ENCODE measurements at regions not wholly inside any gene's neighbourhood (a gene's known extent, or its start where the extent isn't known, plus 50 kb on each side); places are given as distances from the start of the nearest gene placed in this dataset.

DNA sequence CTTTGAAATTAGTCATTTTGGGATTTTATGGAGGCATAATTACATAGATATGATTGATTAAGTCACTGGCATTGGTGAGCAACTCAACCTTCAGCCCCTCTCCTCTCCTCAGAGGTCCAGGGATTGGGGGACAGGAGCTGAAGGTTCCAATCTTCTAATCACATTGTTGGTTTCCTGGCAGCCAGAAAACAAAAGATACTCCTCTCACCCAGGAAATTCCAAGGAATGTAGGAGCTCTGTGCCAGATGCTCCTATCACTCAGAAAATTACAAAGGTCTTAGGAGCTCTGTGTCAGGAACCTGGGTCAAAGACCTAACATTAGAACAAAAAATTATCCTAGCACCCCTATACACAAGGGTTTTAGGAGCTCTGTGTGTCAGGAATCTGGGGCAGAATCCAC is 679.7 kb upstream of the ID4 start:
- in situ Hi-C loops (cut with MboI; ENCODE audit: low sequenced_read_pairs) (no loop called here), dilution Hi-C loops (cut with HindIII; ENCODE audit: low sequenced_read_pairs, unreplicated experiment) (no loop called here), intact Hi-C loops (cut with micrococcal nuclease) (no loop called here)
- no peak overlapping the region for H2AK9ac ChIP-seq (replicated peaks; ENCODE audit: low read depth, low read length, poor library complexity)
- ChIA-PET CTCF (interaction anchor here (0.5 kb wide), 1 partner anchor 425 kb away, joined by 3 read pairs; no protein-coding TSS in a partner anchor), POLR2A (ENCODE audit: unreplicated experiment) (no interaction called here)
- no peak overlapping the region for H3K14ac ChIP-seq (replicated peaks; ENCODE audit: low read depth, low read length)
- H3K4me2 ChIP-seq (ENCODE audit: low read depth, low read length) = no peak overlapping the region
- H3K27me3 ChIP-seq (ENCODE audit: control insufficient read depth, insufficient read depth, low read length) = no peaks in the 10 kb centered on the region
- H2AFZ ChIP-seq (replicated peaks; ENCODE audit: low read length, poor library complexity) = no peak overlapping the region
- H3K36me3 ChIP-seq (ENCODE audit: control insufficient read depth, insufficient read depth, low read length) = no peaks in the 10 kb centered on the region
- no peak overlapping the region for H4K8ac ChIP-seq (ENCODE audit: low read depth in 2 of 2, low read length in 2 of 2)
- H3K9me3 ChIP-seq (ENCODE audit: control insufficient read depth, insufficient read depth, low read length) = peaks cover 3% of the 10 kb centered on the region; the same call in 1 of the 2 replicates
- no peak overlapping the region for H3K18ac ChIP-seq (ENCODE audit: low read depth, low read length)
- no peak overlapping the region for H2BK120ac ChIP-seq (ENCODE audit: low read depth, low read length)
- ATAC-seq (ENCODE audit: low read depth) (no peak), DNase-seq (no peak)
- no TSS peak for BruUV-seq (replicated peaks)
- H3K9ac ChIP-seq (ENCODE audit: low read depth, low read length) = no peak overlapping the region
- H3K4ac ChIP-seq (ENCODE audit: low read depth, low read length) = no peak overlapping the region
- H2BK5ac ChIP-seq (ENCODE audit: low read depth, low read length, poor library complexity, severe bottlenecking) = no peak overlapping the region
- no peak overlapping the region for H4K91ac ChIP-seq (ENCODE audit: insufficient read depth, low read depth, low read length)
- no peaks in the 10 kb centered on the region for H3K79me1 ChIP-seq (ENCODE audit: low read depth in 1 of 2, low read length in 2 of 2)
- no peak overlapping the region for H2BK15ac ChIP-seq (ENCODE audit: low read depth, low read length)
- no peak overlapping the region for H3K23ac ChIP-seq (ENCODE audit: low read depth, low read length)
- H3K56ac ChIP-seq (ENCODE audit: extremely low read depth, insufficient read depth, low read length) = no peak overlapping the region
- H3K27ac ChIP-seq (ENCODE audit: insufficient read depth, low read length) = no peak overlapping the region
- no peaks in the 10 kb centered on the region for H3K4me1 ChIP-seq (ENCODE audit: control insufficient read depth, insufficient read depth, low read length)
- no peak for TF ChIP-seq CHD1 (IDR thresholded peaks at IDR 0.05; ENCODE audit: low read depth, low read length)
- TF ChIP-seq RFX5 (IDR thresholded peaks at IDR 0.05; ENCODE audit: low read depth, low read length) = no peak
- no peak for TF ChIP-seq BHLHE40 (IDR thresholded peaks at IDR 0.05; ENCODE audit: low read depth, low read length)
- TF ChIP-seq SMC3 (IDR thresholded peaks at IDR 0.05; ENCODE audit: low read depth, low read length) = no peak
- no peak for TF ChIP-seq RCOR1 (IDR thresholded peaks at IDR 0.05; ENCODE audit: insufficient replicate concordance, low read length)
- no peak for TF ChIP-seq POLR2A (IDR thresholded peaks at IDR 0.05; ENCODE audit: low read depth, low read length)
- TF ChIP-seq, protein P1, sequence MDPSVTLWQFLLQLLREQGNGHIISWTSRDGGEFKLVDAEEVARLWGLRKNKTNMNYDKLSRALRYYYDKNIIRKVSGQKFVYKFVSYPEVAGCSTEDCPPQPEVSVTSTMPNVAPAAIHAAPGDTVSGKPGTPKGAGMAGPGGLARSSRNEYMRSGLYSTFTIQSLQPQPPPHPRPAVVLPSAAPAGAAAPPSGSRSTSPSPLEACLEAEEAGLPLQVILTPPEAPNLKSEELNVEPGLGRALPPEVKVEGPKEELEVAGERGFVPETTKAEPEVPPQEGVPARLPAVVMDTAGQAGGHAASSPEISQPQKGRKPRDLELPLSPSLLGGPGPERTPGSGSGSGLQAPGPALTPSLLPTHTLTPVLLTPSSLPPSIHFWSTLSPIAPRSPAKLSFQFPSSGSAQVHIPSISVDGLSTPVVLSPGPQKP (IDR thresholded peaks at IDR 0.05; ENCODE audit: borderline replicate concordance, low read depth, low read length) = no peak
- TF ChIP-seq RAD21 (IDR thresholded peaks at IDR 0.05; ENCODE audit: low read length) = no peak
- TF ChIP-seq CEBPB (IDR thresholded peaks at IDR 0.05; ENCODE audit: low read depth, low read length) = no peak
- TF ChIP-seq, protein P2, sequence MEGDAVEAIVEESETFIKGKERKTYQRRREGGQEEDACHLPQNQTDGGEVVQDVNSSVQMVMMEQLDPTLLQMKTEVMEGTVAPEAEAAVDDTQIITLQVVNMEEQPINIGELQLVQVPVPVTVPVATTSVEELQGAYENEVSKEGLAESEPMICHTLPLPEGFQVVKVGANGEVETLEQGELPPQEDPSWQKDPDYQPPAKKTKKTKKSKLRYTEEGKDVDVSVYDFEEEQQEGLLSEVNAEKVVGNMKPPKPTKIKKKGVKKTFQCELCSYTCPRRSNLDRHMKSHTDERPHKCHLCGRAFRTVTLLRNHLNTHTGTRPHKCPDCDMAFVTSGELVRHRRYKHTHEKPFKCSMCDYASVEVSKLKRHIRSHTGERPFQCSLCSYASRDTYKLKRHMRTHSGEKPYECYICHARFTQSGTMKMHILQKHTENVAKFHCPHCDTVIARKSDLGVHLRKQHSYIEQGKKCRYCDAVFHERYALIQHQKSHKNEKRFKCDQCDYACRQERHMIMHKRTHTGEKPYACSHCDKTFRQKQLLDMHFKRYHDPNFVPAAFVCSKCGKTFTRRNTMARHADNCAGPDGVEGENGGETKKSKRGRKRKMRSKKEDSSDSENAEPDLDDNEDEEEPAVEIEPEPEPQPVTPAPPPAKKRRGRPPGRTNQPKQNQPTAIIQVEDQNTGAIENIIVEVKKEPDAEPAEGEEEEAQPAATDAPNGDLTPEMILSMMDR (conservative IDR thresholded peaks at IDR 0.05; ENCODE audit: low read depth, low read length) = no peak
- TF ChIP-seq MXI1 (IDR thresholded peaks at IDR 0.05; ENCODE audit: borderline replicate concordance, low read depth, low read length) = no peak
- no peaks in the 10 kb centered on the region for H3K9me1 ChIP-seq (ENCODE audit: insufficient read depth, low read length)
- no peak overlapping the region for H3K4me3 ChIP-seq (ENCODE audit: insufficient read depth, low read depth, low read length)
- H2AK5ac ChIP-seq (ENCODE audit: low read depth, low read length) = no peak overlapping the region
- no peaks in the 10 kb centered on the region for H4K20me1 ChIP-seq (ENCODE audit: insufficient read depth, low read length)
- H2BK20ac ChIP-seq (ENCODE audit: low read depth, low read length) = no peak overlapping the region
- H4K5ac ChIP-seq (ENCODE audit: low read depth, low read length) = no peak overlapping the region

All from IMR-90 (cell line).